ENCODE measurements at regions not wholly inside any gene's neighbourhood (a gene's known extent, or its start where the extent isn't known, plus 50 kb on each side); places are given as distances from the start of the nearest gene placed in this dataset.

- no peak for FAIRE-seq
- no peak overlapping the region for H2AK5ac ChIP-seq (ENCODE audit: low read depth, low read length)
- no peaks in the 10 kb centered on the region for H3K79me1 ChIP-seq (ENCODE audit: low read depth, low read length)
- no peaks in the 10 kb centered on the region for H3K79me2 ChIP-seq (ENCODE audit: control insufficient read depth in 1 of 2, insufficient read depth in 2 of 2, low read length in 2 of 2)
- no peak overlapping the region for H3K56ac ChIP-seq (replicated peaks; ENCODE audit: insufficient read length, low read depth, low read length)
- H2BK15ac ChIP-seq (ENCODE audit: low read length) = no peak overlapping the region
- H2AFZ ChIP-seq (ENCODE audit: low read length) = no peak overlapping the region
- H2BK20ac ChIP-seq (ENCODE audit: low read length) = no peak overlapping the region
- no peak overlapping the region for H3K23ac ChIP-seq (ENCODE audit: insufficient read length)
- H3K27ac ChIP-seq (ENCODE audit: low read depth, low read length) = no peak overlapping the region
- CTCF ChIA-PET (ENCODE audit: partially characterized antibody) = interaction anchor here (1.2 kb wide), 1 partner anchor 199 kb away, joined by 3 read pairs; no protein-coding TSS in a partner anchor
- H3K4ac ChIP-seq (replicated peaks; ENCODE audit: insufficient read length, low read depth, low read length) = no peak overlapping the region
- no peak overlapping the region for H3K14ac ChIP-seq (ENCODE audit: insufficient read length)
- no peak overlapping the region for H2BK12ac ChIP-seq (ENCODE audit: low read depth, low read length)
- no peaks in the 10 kb centered on the region; a peak in 1 of 8 replicates for H3K36me3 ChIP-seq (ENCODE audit: control insufficient read depth in 2 of 4, insufficient read depth in 4 of 4, low read length in 3 of 4)
- no peak overlapping the region for H4K91ac ChIP-seq (replicated peaks; ENCODE audit: insufficient read length, low read length)
- H3K4me1 ChIP-seq (replicated peaks in 1 of 4; ENCODE audit: control insufficient read depth in 3 of 4, insufficient read depth in 4 of 4, low read length in 3 of 4) = peaks cover 0 to 9% (median 5%) of the 10 kb centered on the region in 4 experiments; a peak in 5 of 7 replicates
- peaks cover 0 to 5% of the 10 kb centered on the region in 2 experiments; a peak in 2 of 4 replicates for H3K9me3 ChIP-seq (ENCODE audit: insufficient read depth in 2 of 2, low read depth in 1 of 2, low read length in 1 of 2)
- no peaks in the 10 kb centered on the region for H3K27me3 ChIP-seq (replicated peaks in 1 of 4; ENCODE audit: control insufficient read depth in 3 of 4, extremely low read depth in 1 of 4, insufficient read depth in 3 of 4, low read length in 3 of 4)
- no peak overlapping the region for H3K9ac ChIP-seq (replicated peaks in 1 of 4; ENCODE audit: extremely low read depth in 1 of 4, low read depth in 3 of 4, low read length in 3 of 4)
- DNase-seq (ENCODE audit: low read depth in 1 of 2, low spot score in 2 of 2) = no peak
- no peak overlapping the region for H4K8ac ChIP-seq (ENCODE audit: extremely low read depth, insufficient read depth, low read length)
- peaks cover 7% of the 10 kb centered on the region; the same call in 1 of the 2 replicates for H3K23me2 ChIP-seq (ENCODE audit: low read depth, low read length)
- 88% methylated on average over 8 of the region's 12 CpGs; no CpG with 5 or more reads in 1 of the 2 experiments for WGBS, 2 experiments (ENCODE audit: extremely low coverage in 1 of 2, insufficient coverage in 1 of 2, insufficient read length in 1 of 2, insufficient replicate concordance in 2 of 2, low coverage in 1 of 2, low lambda C conversion rate in 2 of 2, missing lambda C conversion rate in 1 of 2)
- POLR2A ChIA-PET (ENCODE audit: partially characterized antibody) = no interaction called here
- H4K20me1 ChIP-seq (replicated peaks in 1 of 2; ENCODE audit: control insufficient read depth in 1 of 2, insufficient read depth in 2 of 2, low read length in 2 of 2) = peaks cover 0 to 9% of the 10 kb centered on the region in 2 experiments
- no peak overlapping the region for H2BK5ac ChIP-seq (ENCODE audit: low read depth, low read length)
- no peak overlapping the region for H2BK120ac ChIP-seq (replicated peaks; ENCODE audit: low read depth, low read length)
- no peak overlapping the region for H3K4me3 ChIP-seq (ENCODE audit: extremely low read depth in 1 of 4, insufficient read depth in 2 of 4, low read depth in 3 of 4, low read length in 4 of 4)
- no peak overlapping the region for H4K5ac ChIP-seq (ENCODE audit: insufficient read length, low read depth, low read length)
- H3K4me2 ChIP-seq (ENCODE audit: insufficient read depth in 1 of 2, low read depth in 2 of 2, low read length in 2 of 2) = no peak overlapping the region
- H3K18ac ChIP-seq (ENCODE audit: extremely low read depth, low read length) = no peak overlapping the region
- TF ChIP-seq NRF1 (IDR thresholded peaks at IDR 0.05; ENCODE audit: low read depth, low read length) = no peak
- no peak for TF ChIP-seq MAFK (IDR thresholded peaks at IDR 0.05; ENCODE audit: low read depth, low read length)
- TF ChIP-seq, protein P1, sequence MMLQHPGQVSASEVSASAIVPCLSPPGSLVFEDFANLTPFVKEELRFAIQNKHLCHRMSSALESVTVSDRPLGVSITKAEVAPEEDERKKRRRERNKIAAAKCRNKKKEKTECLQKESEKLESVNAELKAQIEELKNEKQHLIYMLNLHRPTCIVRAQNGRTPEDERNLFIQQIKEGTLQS (IDR thresholded peaks at IDR 0.05; ENCODE audit: insufficient read depth, low read depth, low read length) = no peak
- TF ChIP-seq POLR2AphosphoS5 (IDR thresholded peaks at IDR 0.05; ENCODE audit: low read depth, low read length) = no peak
- no peak for TF ChIP-seq SRF (IDR thresholded peaks at IDR 0.05; ENCODE audit: low read depth, low read length)
- TF ChIP-seq TAF1 (IDR thresholded peaks at IDR 0.05; ENCODE audit: low read depth, low read length) = no peak
- TF ChIP-seq POU5F1 (IDR thresholded peaks at IDR 0.05; ENCODE audit: low read depth, low read length) = no peak
- no peak for TF ChIP-seq GABPA (IDR thresholded peaks at IDR 0.05; ENCODE audit: borderline replicate concordance, insufficient read depth, low read length)
- no peak for TF ChIP-seq CEBPB (IDR thresholded peaks at IDR 0.05; ENCODE audit: low read depth, low read length)
- no peak for TF ChIP-seq EGR1 (IDR thresholded peaks at IDR 0.05; ENCODE audit: borderline replicate concordance, low read depth, low read length)
- no peak for TF ChIP-seq SIN3A (conservative IDR thresholded peaks at IDR 0.05 in 1 of 2, IDR thresholded peaks at IDR 0.05 in 1 of 2; ENCODE audit: low read depth in 1 of 2, low read length in 2 of 2)
- no peak for TF ChIP-seq HDAC6 (IDR thresholded peaks at IDR 0.05; ENCODE audit: low read depth, low read length)
- no peak for TF ChIP-seq RXRA (IDR thresholded peaks at IDR 0.05; ENCODE audit: insufficient read depth, low read depth, low read length)
- TF ChIP-seq PHF8 (conservative IDR thresholded peaks at IDR 0.05; ENCODE audit: low read depth, low read length) = no peak
- no peak for TF ChIP-seq CHD2 (IDR thresholded peaks at IDR 0.05; ENCODE audit: low read length)
Observed at GRCh38 chr5:1963358-1963757, 80.6 kb upstream of the IRX4 start.

Measured in H1 (cell line).